ENCODE measurements at regions not wholly inside any gene's neighbourhood (a gene's known extent, or its start where the extent isn't known, plus 50 kb on each side); places are given as distances from the start of the nearest gene placed in this dataset.

- Mint-ChIP-seq H3K27ac (ENCODE audit: unreplicated experiment) (no peak overlapping the region), H3K4me3 (ENCODE audit: unreplicated experiment) (no peak overlapping the region), H3K4me1 (ENCODE audit: low read depth, unreplicated experiment) (no peaks in the 10 kb centered on the region), H3K27me3 (ENCODE audit: unreplicated experiment) (peaks cover 3% of the 10 kb centered on the region), H3K36me3 (ENCODE audit: unreplicated experiment) (peaks cover 2% of the 10 kb centered on the region), H3K9me3 (ENCODE audit: unreplicated experiment) (peaks cover 6% of the 10 kb centered on the region)
- no peak for TF ChIP-seq CTCF (IDR thresholded peaks at IDR 0.05; ENCODE audit: partially characterized antibody, unreplicated experiment)
- DNase-seq = no peak
These were observed 146.4 kb downstream of the ACTR3B start for GRCh38 chr7:152905949-152906348.

GRCh38 chr7:152907042-152907761, 147.7 kb downstream of the ACTR3B start:
- peaks cover 3% of the 10 kb centered on the region for H3K27me3 Mint-ChIP-seq (ENCODE audit: unreplicated experiment)
- no peaks in the 10 kb centered on the region for H3K4me1 Mint-ChIP-seq (ENCODE audit: low read depth, unreplicated experiment)
- no peak for DNase-seq
- no peaks in the 10 kb centered on the region for H3K36me3 Mint-ChIP-seq (ENCODE audit: unreplicated experiment)
- no peak overlapping the region for H3K4me3 Mint-ChIP-seq (ENCODE audit: unreplicated experiment)
- H3K27ac Mint-ChIP-seq (ENCODE audit: unreplicated experiment) = no peak overlapping the region
- peaks cover 3% of the 10 kb centered on the region for H3K9me3 Mint-ChIP-seq (ENCODE audit: unreplicated experiment)
- TF ChIP-seq CTCF (IDR thresholded peaks at IDR 0.05; ENCODE audit: partially characterized antibody, unreplicated experiment) = no peak

DNA sequence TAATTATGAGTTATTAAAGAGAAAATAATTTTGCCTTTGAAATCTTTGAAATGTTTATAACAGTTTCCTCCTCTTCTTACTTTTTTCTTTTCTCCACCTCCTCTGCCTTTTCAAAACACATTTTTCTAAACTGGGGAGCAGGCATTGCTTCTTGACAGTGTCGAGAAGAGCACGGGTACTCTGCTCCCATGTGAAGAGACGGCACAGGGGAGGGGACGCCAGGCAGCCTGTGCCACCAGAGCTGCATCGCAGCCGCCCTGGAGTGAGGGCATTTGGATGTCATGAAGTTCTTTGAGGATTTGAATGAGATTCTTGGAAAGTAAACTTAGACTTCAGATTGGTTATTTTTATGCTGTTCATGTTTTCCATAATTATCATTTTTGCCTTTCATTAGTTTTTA, 149.7 kb downstream of the ACTR3B start:
- no peak overlapping the region for H3K4me3 Mint-ChIP-seq (ENCODE audit: unreplicated experiment)

DNA sequence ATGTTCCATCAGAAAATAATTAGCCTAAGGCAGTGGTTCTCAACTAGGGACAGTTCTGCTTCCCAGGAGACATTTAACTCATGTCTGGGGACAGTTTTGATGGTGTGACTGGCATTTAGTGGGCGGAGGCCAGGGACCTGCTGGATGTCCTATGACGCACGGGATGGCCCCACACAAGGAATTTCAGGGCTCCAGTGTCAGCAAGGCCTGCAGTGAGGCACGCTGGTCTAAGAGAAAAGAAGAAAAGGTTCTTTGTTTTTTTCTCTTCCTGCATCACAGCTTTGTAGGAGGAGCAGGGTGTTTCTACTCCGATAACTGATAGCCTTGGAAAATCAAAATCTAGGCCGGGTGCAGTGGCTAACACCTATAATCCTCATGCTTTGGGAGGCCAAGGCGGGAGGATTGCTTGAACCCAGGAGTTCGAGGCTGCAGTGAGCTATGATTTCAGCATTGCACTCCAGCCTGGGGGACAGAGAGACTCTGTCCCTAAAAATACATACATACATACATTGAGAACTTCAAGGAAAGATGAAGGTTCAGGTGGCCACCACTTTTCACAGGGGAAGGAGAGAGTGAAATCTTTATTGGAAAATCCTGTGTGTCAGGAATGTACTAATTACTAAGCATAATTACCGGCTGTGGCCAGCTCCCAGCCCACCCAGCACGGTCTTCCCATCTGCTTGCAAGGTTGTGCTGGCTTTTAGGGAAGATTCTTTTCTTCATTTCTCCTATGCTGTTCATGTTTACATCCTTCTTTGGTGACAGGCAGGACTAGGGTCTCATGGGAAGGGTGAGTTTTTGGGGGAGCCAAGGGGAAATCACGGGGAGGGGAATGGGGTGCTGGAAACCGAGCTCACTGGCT, 150.4 kb downstream of the ACTR3B start:
- DNase-seq = no peak
- H3K36me3 Mint-ChIP-seq (ENCODE audit: unreplicated experiment) = no peaks in the 10 kb centered on the region
- peaks cover 1% of the 10 kb centered on the region for H3K27me3 Mint-ChIP-seq (ENCODE audit: unreplicated experiment)
- H3K4me3 Mint-ChIP-seq (ENCODE audit: unreplicated experiment) = no peak overlapping the region
- no peaks in the 10 kb centered on the region for H3K4me1 Mint-ChIP-seq (ENCODE audit: low read depth, unreplicated experiment)
- TF ChIP-seq CTCF (IDR thresholded peaks at IDR 0.05; ENCODE audit: partially characterized antibody, unreplicated experiment) = no peak
- H3K9me3 Mint-ChIP-seq (ENCODE audit: unreplicated experiment) = peaks cover 3% of the 10 kb centered on the region
- H3K27ac Mint-ChIP-seq (ENCODE audit: unreplicated experiment) = no peak overlapping the region

More for the DNA sequence above, 149.7 kb downstream of the ACTR3B start:
- H3K27me3 Mint-ChIP-seq (ENCODE audit: unreplicated experiment) = peaks cover 1% of the 10 kb centered on the region
- no peaks in the 10 kb centered on the region for H3K36me3 Mint-ChIP-seq (ENCODE audit: unreplicated experiment)
- no peak for TF ChIP-seq CTCF (IDR thresholded peaks at IDR 0.05; ENCODE audit: partially characterized antibody, unreplicated experiment)
- no peak overlapping the region for H3K27ac Mint-ChIP-seq (ENCODE audit: unreplicated experiment)
- DNase-seq = no peak
- peaks cover 3% of the 10 kb centered on the region for H3K9me3 Mint-ChIP-seq (ENCODE audit: unreplicated experiment)
- H3K4me1 Mint-ChIP-seq (ENCODE audit: low read depth, unreplicated experiment) = no peaks in the 10 kb centered on the region
